OCI-LY3 (cell line): ENCODE measurements at regions not wholly inside any gene's neighbourhood (a gene's known extent, or its start where the extent isn't known, plus 50 kb on each side); places are given as distances from the start of the nearest gene placed in this dataset.

Experiments used
- EZH2phosphoT487 ChIP-seq: fragments of 200-600 bp; shearing (Covaris generic); IDR thresholded peaks from 2 replicates; pipeline ENCODE4 v1.6.1; 2018; ENCODE audit warnings: antibody characterized with exemption, mixed run types, low read depth
- TF ChIP-seq, protein P1 (sequence below): fragments of 200-600, 300-600 bp; sonication (generic); IDR thresholded peaks from 2 replicates; pipeline ENCODE4 v1.5.1; 2014; ENCODE audit warnings: antibody characterized with exemption, low read length, low read depth

- TF ChIP-seq, protein P1, sequence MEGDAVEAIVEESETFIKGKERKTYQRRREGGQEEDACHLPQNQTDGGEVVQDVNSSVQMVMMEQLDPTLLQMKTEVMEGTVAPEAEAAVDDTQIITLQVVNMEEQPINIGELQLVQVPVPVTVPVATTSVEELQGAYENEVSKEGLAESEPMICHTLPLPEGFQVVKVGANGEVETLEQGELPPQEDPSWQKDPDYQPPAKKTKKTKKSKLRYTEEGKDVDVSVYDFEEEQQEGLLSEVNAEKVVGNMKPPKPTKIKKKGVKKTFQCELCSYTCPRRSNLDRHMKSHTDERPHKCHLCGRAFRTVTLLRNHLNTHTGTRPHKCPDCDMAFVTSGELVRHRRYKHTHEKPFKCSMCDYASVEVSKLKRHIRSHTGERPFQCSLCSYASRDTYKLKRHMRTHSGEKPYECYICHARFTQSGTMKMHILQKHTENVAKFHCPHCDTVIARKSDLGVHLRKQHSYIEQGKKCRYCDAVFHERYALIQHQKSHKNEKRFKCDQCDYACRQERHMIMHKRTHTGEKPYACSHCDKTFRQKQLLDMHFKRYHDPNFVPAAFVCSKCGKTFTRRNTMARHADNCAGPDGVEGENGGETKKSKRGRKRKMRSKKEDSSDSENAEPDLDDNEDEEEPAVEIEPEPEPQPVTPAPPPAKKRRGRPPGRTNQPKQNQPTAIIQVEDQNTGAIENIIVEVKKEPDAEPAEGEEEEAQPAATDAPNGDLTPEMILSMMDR, result no peak
- no peak for TF ChIP-seq EZH2phosphoT487
Measured at GRCh38 chr7:149692557-149692982, 80.8 kb downstream of the ZNF467 start.
